GM19455 (cell line): ENCODE measurements at regions not wholly inside any gene's neighbourhood (a gene's known extent, or its start where the extent isn't known, plus 50 kb on each side); places are given as distances from the start of the nearest gene placed in this dataset.
"Not testable (repeated sequence)": the region's sequence is repeated elsewhere in the genome, so short reads cannot be mapped to it uniquely, and the experiment has no call there.

ENCODE experiments used
- ATAC-seq: cut with Tn5 transposase; IDR thresholded peaks from one replicate; pipeline ENCODE4 v1.9.1; 2021; ENCODE audit not compliant: unreplicated experiment

- no peak for ATAC-seq
Measured at GRCh38 chr2:21763501-21763900, 639.7 kb downstream of the TDRD15 start.

- no peak for ATAC-seq
Measured at GRCh38 chr2:21770787-21771186, 647.0 kb downstream of the TDRD15 start.

- ATAC-seq, result no peak
Measured at GRCh38 chr2:21772624-21773023, 648.9 kb downstream of the TDRD15 start.

GRCh38 chr2:21773168-21773567 lies 649.4 kb downstream of the TDRD15 start:
- no peak for ATAC-seq

- no peak for ATAC-seq
Measured at GRCh38 chr2:21774691-21775368, 651.1 kb downstream of the TDRD15 start.

- no peak for ATAC-seq
Measured at GRCh38 chr2:21779786-21780185, 656.0 kb downstream of the TDRD15 start.

GRCh38 chr2:21781962-21782361 lies 658.2 kb downstream of the TDRD15 start:
- no peak for ATAC-seq

- no peak for ATAC-seq
Measured at GRCh38 chr2:21782866-21783265, 659.1 kb downstream of the TDRD15 start.

GRCh38 chr2:21787941-21788340 lies 664.2 kb downstream of the TDRD15 start:
- no peak for ATAC-seq

GRCh38 chr2:21790311-21790710 lies 666.5 kb downstream of the TDRD15 start:
- not testable (repeated sequence) for ATAC-seq

- ATAC-seq, result no peak
Measured at GRCh38 chr2:21792571-21792970, 668.8 kb downstream of the TDRD15 start.

GRCh38 chr2:21793461-21793860 lies 669.7 kb downstream of the TDRD15 start:
- ATAC-seq, result no peak

GRCh38 chr2:21794611-21795010 lies 670.8 kb downstream of the TDRD15 start:
- no peak for ATAC-seq

GRCh38 chr2:21800356-21800755 lies 676.6 kb downstream of the TDRD15 start:
- ATAC-seq, result no peak

GRCh38 chr2:21803550-21803949 lies 679.8 kb downstream of the TDRD15 start:
- ATAC-seq, result no peak

GRCh38 chr2:21804151-21804550 lies 680.4 kb downstream of the TDRD15 start:
- no peak for ATAC-seq

- no peak for ATAC-seq
Measured at GRCh38 chr2:21811541-21811940, 687.8 kb downstream of the TDRD15 start.

- ATAC-seq, result no peak
Measured at GRCh38 chr2:21812766-21813165, 689.0 kb downstream of the TDRD15 start.

GRCh38 chr2:21814588-21815149 lies 690.9 kb downstream of the TDRD15 start:
- no peak for ATAC-seq

- ATAC-seq, result no peak
Measured at GRCh38 chr2:21818212-21818795, 694.5 kb downstream of the TDRD15 start.

- ATAC-seq, result no peak
Measured at GRCh38 chr2:21819454-21819853, 695.7 kb downstream of the TDRD15 start.

- no peak for ATAC-seq
Measured at GRCh38 chr2:21820271-21820670, 696.5 kb downstream of the TDRD15 start.
